H9 (cell line): ENCODE measurements at regions not wholly inside any gene's neighbourhood (a gene's known extent, or its start where the extent isn't known, plus 50 kb on each side); places are given as distances from the start of the nearest gene placed in this dataset.

Experiments
- DNase-seq: peaks from one replicate; pipeline ENCODE4 v3.0.0-alpha.2; 2017
- H2AFZ ChIP-seq: one replicate; pipeline ENCODE4 v1.6.1; 2013; ENCODE audit warnings: mild to moderate bottlenecking, low read length, control low read depth, moderate library complexity
- H2AK5ac ChIP-seq: 2 replicates; pipeline ENCODE4 v1.6.1; 2013; ENCODE audit warnings: low read length, control low read depth, mixed read lengths; ENCODE audit not compliant: insufficient read length
- H2BK120ac ChIP-seq: one replicate; pipeline ENCODE4 v1.6.1; 2013; ENCODE audit warnings: low read depth, mild to moderate bottlenecking, low read length, control low read depth, inconsistent platforms; ENCODE audit not compliant: poor library complexity, severe bottlenecking
- H2BK12ac ChIP-seq: 2 replicates; pipeline ENCODE4 v1.6.1; 2013; ENCODE audit warnings: low read length, control low read depth, mixed read lengths, low read depth; ENCODE audit not compliant: insufficient read length
- H2BK15ac ChIP-seq: 2 replicates; pipeline ENCODE4 v1.6.1; 2013; ENCODE audit warnings: low read depth, low read length, control low read depth
- H2BK20ac ChIP-seq: one replicate; pipeline ENCODE4 v1.6.1; 2013; ENCODE audit warnings: low read depth, mild to moderate bottlenecking, low read length, control low read depth, inconsistent platforms; ENCODE audit not compliant: poor library complexity, severe bottlenecking
- H2BK5ac ChIP-seq: 2 replicates; pipeline ENCODE4 v1.6.1; 2013; ENCODE audit warnings: low read length, control low read depth, mixed read lengths; ENCODE audit not compliant: insufficient read length
- H3K14ac ChIP-seq: 2 replicates; pipeline ENCODE4 v1.6.1; 2013; ENCODE audit warnings: low read length, control low read depth; ENCODE audit not compliant: insufficient read depth
- H3K18ac ChIP-seq: 2 replicates; pipeline ENCODE4 v1.6.1; 2013; ENCODE audit warnings: low read depth, mild to moderate bottlenecking, mixed read lengths, low read length, control low read depth; ENCODE audit not compliant: insufficient read length
- H3K23ac ChIP-seq: 2 replicates; pipeline ENCODE4 v1.6.1; 2013; ENCODE audit warnings: low read length, control low read depth, mixed read lengths, low read depth; ENCODE audit not compliant: insufficient read length
- H3K23me2 ChIP-seq: 2 replicates; pipeline ENCODE4 v1.6.1; 2013; ENCODE audit warnings: low read depth, mild to moderate bottlenecking, mixed read lengths, low read length, control low read depth; ENCODE audit not compliant: insufficient read length, poor library complexity, severe bottlenecking
- H3K27ac ChIP-seq: 2 replicates; pipeline ENCODE4 v1.5.1; 2013; ENCODE audit warnings: low read length, control low read depth, mixed read lengths, low read depth; ENCODE audit not compliant: insufficient read length
- H3K27me3 ChIP-seq: 2 replicates; pipeline ENCODE4 v1.6.1; 2013; ENCODE audit warnings: low read length, control low read depth, inconsistent platforms; ENCODE audit not compliant: insufficient read depth
- H3K4ac ChIP-seq: 2 replicates; pipeline ENCODE4 v1.6.1; 2013; ENCODE audit warnings: low read depth, mild to moderate bottlenecking, control low read depth, inconsistent platforms, low read length, moderate library complexity
- H3K4me1 ChIP-seq: 2 replicates; pipeline ENCODE4 v1.6.1; 2013; ENCODE audit warnings: low read length, control low read depth, inconsistent platforms; ENCODE audit not compliant: insufficient read depth
- H3K4me2 ChIP-seq: 2 replicates; pipeline ENCODE4 v1.6.1; 2013; ENCODE audit warnings: low read length, control low read depth, mixed read lengths; ENCODE audit not compliant: insufficient read length, insufficient read depth
- H3K56ac ChIP-seq: 2 replicates; pipeline ENCODE4 v1.6.1; 2013; ENCODE audit warnings: low read depth, mild to moderate bottlenecking, mixed read lengths, low read length, control low read depth; ENCODE audit not compliant: insufficient read length
- H3K79me1 ChIP-seq: 2 replicates; pipeline ENCODE4 v1.6.1; 2013; ENCODE audit warnings: low read depth, mild to moderate bottlenecking, moderate library complexity, low read length, control low read depth, inconsistent platforms; ENCODE audit not compliant: insufficient read depth, poor library complexity, severe bottlenecking
- H3K79me2 ChIP-seq: 2 replicates; pipeline ENCODE4 v1.6.1; 2013; ENCODE audit warnings: low read length, control low read depth, inconsistent platforms; ENCODE audit not compliant: insufficient read depth
- H3K9ac ChIP-seq: 2 replicates; pipeline ENCODE4 v1.6.1; 2013; ENCODE audit warnings: low read length, control low read depth, mixed read lengths; ENCODE audit not compliant: insufficient read length; ENCODE audit errors: extremely low read depth
- H3K9me3 ChIP-seq: one replicate; pipeline ENCODE4 v1.6.1; 2013; ENCODE audit warnings: low read depth, low read length, inconsistent platforms; ENCODE audit not compliant: control insufficient read depth
- H3T11ph ChIP-seq: one replicate; pipeline ENCODE4 v1.6.1; 2013; ENCODE audit warnings: mild to moderate bottlenecking, low read length, control low read depth, inconsistent platforms
- H4K20me1 ChIP-seq: one replicate; pipeline ENCODE4 v1.6.1; 2013; ENCODE audit not compliant: control insufficient read depth, insufficient read length, insufficient read depth
- H4K5ac ChIP-seq: 2 replicates; pipeline ENCODE4 v1.6.1; 2013; ENCODE audit warnings: low read depth, mild to moderate bottlenecking, mixed read lengths, low read length, control low read depth; ENCODE audit not compliant: insufficient read length
- H4K8ac ChIP-seq: replicated peaks from 2 replicates; pipeline ENCODE4 v1.6.1; 2013; ENCODE audit warnings: low read length, control low read depth, mixed read lengths, low read depth; ENCODE audit not compliant: insufficient read length
- H4K91ac ChIP-seq: 2 replicates; pipeline ENCODE4 v1.6.1; 2013; ENCODE audit warnings: low read depth, mild to moderate bottlenecking, moderate library complexity, mixed read lengths, low read length, control low read depth; ENCODE audit not compliant: insufficient read length
- H3K27ac Mint-ChIP-seq, 3 experiments: 2 replicates in 2 of 3; 3 replicates in 1 of 3; pipeline ENCODE4 v1.8.0; 2020 to 2021; ENCODE audit warnings: mixed read lengths in 3 of 3, mild to moderate bottlenecking in 1 of 3, moderate library complexity in 1 of 3
- H3K27me3 Mint-ChIP-seq: 2 replicates; pipeline ENCODE4 v1.8.0; 2021; ENCODE audit warnings: low read depth, mild to moderate bottlenecking, moderate library complexity, mixed read lengths
- H3K36me3 Mint-ChIP-seq, 3 experiments: 2 replicates in 2 of 3; 3 replicates in 1 of 3; pipeline ENCODE4 v1.8.0; 2020 to 2021; ENCODE audit warnings: low read depth in 3 of 3, mixed read lengths in 3 of 3; ENCODE audit not compliant: insufficient read depth in 1 of 3
- H3K4me1 Mint-ChIP-seq, 2 experiments: 2 replicates each; pipeline ENCODE4 v1.8.0; 2020; ENCODE audit warnings: mixed read lengths in 2 of 2
- H3K4me3 Mint-ChIP-seq, 2 experiments: 2 replicates in 1 of 2; 3 replicates in 1 of 2; pipeline ENCODE4 v1.8.0; 2020 to 2021; ENCODE audit warnings: mild to moderate bottlenecking in 2 of 2, mixed read lengths in 2 of 2, moderate library complexity in 1 of 2
- H3K9me3 Mint-ChIP-seq, 2 experiments: 2 replicates in 1 of 2; 3 replicates in 1 of 2; pipeline ENCODE4 v1.8.0; 2020; ENCODE audit warnings: mild to moderate bottlenecking in 2 of 2, mixed read lengths in 2 of 2, moderate library complexity in 1 of 2
- WGBS: extraction: QIAGEN DNeasy Blood & Tissue Kit; methylation state at CpG from one replicate; pipeline ENCODE4 v1.1.7; 2013; ENCODE audit warnings: missing lambda C conversion rate, low lambda C conversion rate, mixed read lengths; ENCODE audit not compliant: insufficient read length; ENCODE audit errors: extremely low coverage; 5-methylcytosine and 5-hydroxymethylcytosine counted together
- TF ChIP-seq, protein P1 (sequence below): fragments of 200-600 bp; sonication (generic); conservative IDR thresholded peaks from 3 replicates; pipeline ENCODE4 v1.8.0; 2021; ENCODE audit warnings: antibody characterized with exemption, mild to moderate bottlenecking

DNA sequence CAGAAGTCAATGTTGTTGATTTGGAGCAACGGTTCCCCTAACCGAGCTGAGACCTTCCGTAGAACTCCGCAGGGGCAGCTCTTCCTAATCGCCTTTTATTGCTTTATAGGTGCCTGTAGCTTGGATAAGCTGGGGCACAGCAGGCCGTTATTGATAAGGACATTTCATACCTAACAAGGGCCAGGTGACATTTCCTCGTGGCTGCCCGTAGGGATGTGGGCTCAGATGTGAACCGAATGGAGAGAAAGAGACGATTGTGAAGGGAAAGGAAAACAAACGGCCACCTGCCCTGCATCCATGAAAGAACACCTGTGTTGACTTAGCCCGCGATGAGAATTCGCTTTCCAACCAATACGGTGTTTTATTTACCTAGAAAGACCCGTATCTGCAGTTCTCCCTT, 53.3 kb upstream of the DACT2 start:
- H3K9me3 ChIP-seq, result no peaks in the 10 kb centered on the region
- H4K20me1 ChIP-seq, result no peaks in the 10 kb centered on the region
- TF ChIP-seq, protein P1, sequence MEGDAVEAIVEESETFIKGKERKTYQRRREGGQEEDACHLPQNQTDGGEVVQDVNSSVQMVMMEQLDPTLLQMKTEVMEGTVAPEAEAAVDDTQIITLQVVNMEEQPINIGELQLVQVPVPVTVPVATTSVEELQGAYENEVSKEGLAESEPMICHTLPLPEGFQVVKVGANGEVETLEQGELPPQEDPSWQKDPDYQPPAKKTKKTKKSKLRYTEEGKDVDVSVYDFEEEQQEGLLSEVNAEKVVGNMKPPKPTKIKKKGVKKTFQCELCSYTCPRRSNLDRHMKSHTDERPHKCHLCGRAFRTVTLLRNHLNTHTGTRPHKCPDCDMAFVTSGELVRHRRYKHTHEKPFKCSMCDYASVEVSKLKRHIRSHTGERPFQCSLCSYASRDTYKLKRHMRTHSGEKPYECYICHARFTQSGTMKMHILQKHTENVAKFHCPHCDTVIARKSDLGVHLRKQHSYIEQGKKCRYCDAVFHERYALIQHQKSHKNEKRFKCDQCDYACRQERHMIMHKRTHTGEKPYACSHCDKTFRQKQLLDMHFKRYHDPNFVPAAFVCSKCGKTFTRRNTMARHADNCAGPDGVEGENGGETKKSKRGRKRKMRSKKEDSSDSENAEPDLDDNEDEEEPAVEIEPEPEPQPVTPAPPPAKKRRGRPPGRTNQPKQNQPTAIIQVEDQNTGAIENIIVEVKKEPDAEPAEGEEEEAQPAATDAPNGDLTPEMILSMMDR, result no peak
- no peak overlapping the region for H3K4me2 ChIP-seq
- Mint-ChIP-seq H3K27ac (no peak overlapping the region), H3K27me3 (peaks cover 13% of the 10 kb centered on the region), H3K36me3 (0 out of 7 replicates have a peak, but pooled peaks cover 0 to under 1% (median 0%) of the 10 kb centered on the region in 3 experiments), H3K4me3 (no peak overlapping the region), H3K9me3 (0 out of 5 replicates have a peak, but pooled peaks cover 0 to 2% of the 10 kb centered on the region in 2 experiments), H3K4me1 (peaks cover 10 to 22% of the 10 kb centered on the region in 2 experiments)
- no peak for DNase-seq
- no peak overlapping the region for H2BK20ac ChIP-seq
- no peak overlapping the region for H4K8ac ChIP-seq
- no peak overlapping the region for H3K4ac ChIP-seq
- no peaks in the 10 kb centered on the region for H3K79me2 ChIP-seq
- no peak overlapping the region for H3K9ac ChIP-seq
- H2BK15ac ChIP-seq, result no peak overlapping the region
- H3K27me3 ChIP-seq, result no peaks in the 10 kb centered on the region
- H2AFZ ChIP-seq, result no peak overlapping the region
- H3K4me1 ChIP-seq, result no peaks in the 10 kb centered on the region
- H3K27ac ChIP-seq, result no peak overlapping the region
- H3K14ac ChIP-seq, result no peak overlapping the region
- H3K56ac ChIP-seq, result no peak overlapping the region
- no peak overlapping the region for H2AK5ac ChIP-seq
- no peak overlapping the region for H4K91ac ChIP-seq
- no CpG with 5 or more reads among the region's 16 CpGs for WGBS
- H3T11ph ChIP-seq, result no peak overlapping the region
- H2BK5ac ChIP-seq, result no peak overlapping the region
- no peak overlapping the region for H3K18ac ChIP-seq
- H3K79me1 ChIP-seq, result no peaks in the 10 kb centered on the region
- H2BK12ac ChIP-seq, result no peak overlapping the region
- H2BK120ac ChIP-seq, result no peak overlapping the region
- H4K5ac ChIP-seq, result no peak overlapping the region
- H3K23ac ChIP-seq, result no peak overlapping the region
- H3K23me2 ChIP-seq, result no peaks in the 10 kb centered on the region
